ENCODE measurements at regions not wholly inside any gene's neighbourhood (a gene's known extent, or its start where the extent isn't known, plus 50 kb on each side); places are given as distances from the start of the nearest gene placed in this dataset.

- peaks cover 49% of the 10 kb centered on the region for H3K27me3 ChIP-seq (ENCODE audit: insufficient read depth, low read length)
- H3K4me1 ChIP-seq (ENCODE audit: control insufficient read depth, insufficient read depth, low read length, unreplicated experiment) = peaks cover 3% of the 10 kb centered on the region
- no peak overlapping the region for H2AFZ ChIP-seq (ENCODE audit: low read length, unreplicated experiment)
- no peak overlapping the region for H3K27ac ChIP-seq (ENCODE audit: low read depth, low read length)
- H3K79me2 ChIP-seq (ENCODE audit: control insufficient read depth, insufficient read depth, low read length, unreplicated experiment) = no peaks in the 10 kb centered on the region
- no peak overlapping the region for H3K4me3 ChIP-seq (ENCODE audit: low read depth, low read length)
- H3K36me3 ChIP-seq (ENCODE audit: insufficient read depth, low read length) = no peaks in the 10 kb centered on the region
These were observed 71.3 kb downstream of the S1PR1 start for GRCh38 chr1:101307985-101308689.

- Histone ChIP-seq H3K79me2 (ENCODE audit: control insufficient read depth, insufficient read depth, low read length, unreplicated experiment) (no peaks in the 10 kb centered on the region), H3K27ac (ENCODE audit: low read depth, low read length) (no peak overlapping the region), H3K27me3 (ENCODE audit: insufficient read depth, low read length) (peaks cover 57% of the 10 kb centered on the region), H3K4me1 (ENCODE audit: control insufficient read depth, insufficient read depth, low read length, unreplicated experiment) (no peaks in the 10 kb centered on the region), H2AFZ (ENCODE audit: low read length, unreplicated experiment) (no peak overlapping the region), H3K4me3 (ENCODE audit: low read depth, low read length) (no peak overlapping the region), H3K36me3 (ENCODE audit: insufficient read depth, low read length) (no peaks in the 10 kb centered on the region)
These were observed 72.1 kb downstream of the S1PR1 start for GRCh38 chr1:101308935-101309333.

- Histone ChIP-seq H3K79me2 (ENCODE audit: control insufficient read depth, insufficient read depth, low read length, unreplicated experiment) (no peaks in the 10 kb centered on the region), H3K27me3 (ENCODE audit: insufficient read depth, low read length) (peaks cover 62% of the 10 kb centered on the region), H3K27ac (ENCODE audit: low read depth, low read length) (no peak overlapping the region), H2AFZ (ENCODE audit: low read length, unreplicated experiment) (no peak overlapping the region), H3K36me3 (ENCODE audit: insufficient read depth, low read length) (no peaks in the 10 kb centered on the region), H3K4me1 (ENCODE audit: control insufficient read depth, insufficient read depth, low read length, unreplicated experiment) (no peaks in the 10 kb centered on the region), H3K4me3 (ENCODE audit: low read depth, low read length) (peak overlapping the region; percentile 65)
These were observed 72.8 kb downstream of the S1PR1 start for GRCh38 chr1:101309334-101310311.

GRCh38 chr1:101310506-101310905 lies 73.7 kb downstream of the S1PR1 start:
- Histone ChIP-seq H3K4me1 (ENCODE audit: control insufficient read depth, insufficient read depth, low read length, unreplicated experiment) (no peaks in the 10 kb centered on the region), H3K36me3 (ENCODE audit: insufficient read depth, low read length) (no peaks in the 10 kb centered on the region), H3K27me3 (ENCODE audit: insufficient read depth, low read length) (peaks cover 70% of the 10 kb centered on the region), H3K4me3 (ENCODE audit: low read depth, low read length) (no peak overlapping the region), H3K27ac (ENCODE audit: low read depth, low read length) (no peak overlapping the region), H2AFZ (ENCODE audit: low read length, unreplicated experiment) (no peak overlapping the region), H3K79me2 (ENCODE audit: control insufficient read depth, insufficient read depth, low read length, unreplicated experiment) (no peaks in the 10 kb centered on the region)

- Histone ChIP-seq H3K27me3 (ENCODE audit: insufficient read depth, low read length) (peaks cover 78% of the 10 kb centered on the region), H3K36me3 (ENCODE audit: insufficient read depth, low read length) (no peaks in the 10 kb centered on the region), H3K4me1 (ENCODE audit: control insufficient read depth, insufficient read depth, low read length, unreplicated experiment) (no peaks in the 10 kb centered on the region), H3K4me3 (ENCODE audit: low read depth, low read length) (no peak overlapping the region), H3K79me2 (ENCODE audit: control insufficient read depth, insufficient read depth, low read length, unreplicated experiment) (no peaks in the 10 kb centered on the region), H3K27ac (ENCODE audit: low read depth, low read length) (no peak overlapping the region), H2AFZ (ENCODE audit: low read length, unreplicated experiment) (no peak overlapping the region)
These were observed 74.5 kb downstream of the S1PR1 start for GRCh38 chr1:101311146-101311920.

GRCh38 chr1:101312147-101312546 lies 75.3 kb downstream of the S1PR1 start:
- peaks cover 83% of the 10 kb centered on the region for H3K27me3 ChIP-seq (ENCODE audit: insufficient read depth, low read length)
- H3K4me1 ChIP-seq (ENCODE audit: control insufficient read depth, insufficient read depth, low read length, unreplicated experiment) = no peaks in the 10 kb centered on the region
- H2AFZ ChIP-seq (ENCODE audit: low read length, unreplicated experiment) = no peak overlapping the region
- no peak overlapping the region for H3K4me3 ChIP-seq (ENCODE audit: low read depth, low read length)
- no peaks in the 10 kb centered on the region for H3K79me2 ChIP-seq (ENCODE audit: control insufficient read depth, insufficient read depth, low read length, unreplicated experiment)
- no peaks in the 10 kb centered on the region for H3K36me3 ChIP-seq (ENCODE audit: insufficient read depth, low read length)
- no peak overlapping the region for H3K27ac ChIP-seq (ENCODE audit: low read depth, low read length)

- Histone ChIP-seq H3K27ac (ENCODE audit: low read depth, low read length) (no peak overlapping the region), H3K4me3 (ENCODE audit: low read depth, low read length) (no peak overlapping the region), H2AFZ (ENCODE audit: low read length, unreplicated experiment) (no peak overlapping the region), H3K4me1 (ENCODE audit: control insufficient read depth, insufficient read depth, low read length, unreplicated experiment) (no peaks in the 10 kb centered on the region), H3K36me3 (ENCODE audit: insufficient read depth, low read length) (no peaks in the 10 kb centered on the region), H3K79me2 (ENCODE audit: control insufficient read depth, insufficient read depth, low read length, unreplicated experiment) (no peaks in the 10 kb centered on the region), H3K27me3 (ENCODE audit: insufficient read depth, low read length) (peaks cover 87% of the 10 kb centered on the region)
These were observed 76.5 kb downstream of the S1PR1 start for GRCh38 chr1:101313356-101313755.

GRCh38 chr1:101314244-101314643 lies 77.4 kb downstream of the S1PR1 start:
- Histone ChIP-seq H3K79me2 (ENCODE audit: control insufficient read depth, insufficient read depth, low read length, unreplicated experiment) (no peaks in the 10 kb centered on the region), H3K36me3 (ENCODE audit: insufficient read depth, low read length) (no peaks in the 10 kb centered on the region), H3K4me3 (ENCODE audit: low read depth, low read length) (no peak overlapping the region), H2AFZ (ENCODE audit: low read length, unreplicated experiment) (no peak overlapping the region), H3K27me3 (ENCODE audit: insufficient read depth, low read length) (peaks cover 93% of the 10 kb centered on the region), H3K4me1 (ENCODE audit: control insufficient read depth, insufficient read depth, low read length, unreplicated experiment) (no peaks in the 10 kb centered on the region), H3K27ac (ENCODE audit: low read depth, low read length) (no peak overlapping the region)

- H3K4me3 ChIP-seq (ENCODE audit: low read depth, low read length) = no peak overlapping the region
- H2AFZ ChIP-seq (ENCODE audit: low read length, unreplicated experiment) = no peak overlapping the region
- H3K36me3 ChIP-seq (ENCODE audit: insufficient read depth, low read length) = no peaks in the 10 kb centered on the region
- no peaks in the 10 kb centered on the region for H3K4me1 ChIP-seq (ENCODE audit: control insufficient read depth, insufficient read depth, low read length, unreplicated experiment)
- H3K27me3 ChIP-seq (ENCODE audit: insufficient read depth, low read length) = peaks cover 83% of the 10 kb centered on the region
- no peak overlapping the region for H3K27ac ChIP-seq (ENCODE audit: low read depth, low read length)
- no peaks in the 10 kb centered on the region for H3K79me2 ChIP-seq (ENCODE audit: control insufficient read depth, insufficient read depth, low read length, unreplicated experiment)
These were observed 79.4 kb downstream of the S1PR1 start for GRCh38 chr1:101316256-101316655.

GRCh38 chr1:101316799-101317198 lies 80.0 kb downstream of the S1PR1 start:
- H3K4me3 ChIP-seq (ENCODE audit: low read depth, low read length) = no peak overlapping the region
- H2AFZ ChIP-seq (ENCODE audit: low read length, unreplicated experiment) = no peak overlapping the region
- H3K79me2 ChIP-seq (ENCODE audit: control insufficient read depth, insufficient read depth, low read length, unreplicated experiment) = no peaks in the 10 kb centered on the region
- peaks cover 83% of the 10 kb centered on the region for H3K27me3 ChIP-seq (ENCODE audit: insufficient read depth, low read length)
- no peaks in the 10 kb centered on the region for H3K4me1 ChIP-seq (ENCODE audit: control insufficient read depth, insufficient read depth, low read length, unreplicated experiment)
- no peaks in the 10 kb centered on the region for H3K36me3 ChIP-seq (ENCODE audit: insufficient read depth, low read length)
- H3K27ac ChIP-seq (ENCODE audit: low read depth, low read length) = no peak overlapping the region
